ENCODE measurements at regions not wholly inside any gene's neighbourhood (a gene's known extent, or its start where the extent isn't known, plus 50 kb on each side); places are given as distances from the start of the nearest gene placed in this dataset.
A peak's percentile ranks its signal among the peaks of the same experiment; 100 is the strongest.

DNA sequence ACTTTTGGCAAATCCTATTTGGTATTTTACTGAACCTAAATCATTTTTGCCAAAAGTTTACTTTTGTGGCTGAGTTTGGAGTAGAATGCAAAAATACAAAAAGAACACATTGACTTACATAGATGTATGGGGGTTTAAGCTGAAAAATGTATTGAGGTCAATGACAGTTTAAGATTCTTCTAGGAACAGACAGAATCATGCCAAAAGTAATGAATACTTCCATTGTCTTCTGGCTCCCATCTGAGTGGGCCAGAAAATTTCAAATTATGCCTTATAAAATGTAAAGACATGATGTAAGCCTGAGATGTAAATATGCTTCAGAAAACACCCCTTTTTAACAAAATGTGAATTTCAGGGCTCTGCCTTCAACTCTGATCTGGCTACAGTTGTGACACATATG is 375.1 kb upstream of the DPH6 start:
- TF ChIP-seq, protein P1, sequence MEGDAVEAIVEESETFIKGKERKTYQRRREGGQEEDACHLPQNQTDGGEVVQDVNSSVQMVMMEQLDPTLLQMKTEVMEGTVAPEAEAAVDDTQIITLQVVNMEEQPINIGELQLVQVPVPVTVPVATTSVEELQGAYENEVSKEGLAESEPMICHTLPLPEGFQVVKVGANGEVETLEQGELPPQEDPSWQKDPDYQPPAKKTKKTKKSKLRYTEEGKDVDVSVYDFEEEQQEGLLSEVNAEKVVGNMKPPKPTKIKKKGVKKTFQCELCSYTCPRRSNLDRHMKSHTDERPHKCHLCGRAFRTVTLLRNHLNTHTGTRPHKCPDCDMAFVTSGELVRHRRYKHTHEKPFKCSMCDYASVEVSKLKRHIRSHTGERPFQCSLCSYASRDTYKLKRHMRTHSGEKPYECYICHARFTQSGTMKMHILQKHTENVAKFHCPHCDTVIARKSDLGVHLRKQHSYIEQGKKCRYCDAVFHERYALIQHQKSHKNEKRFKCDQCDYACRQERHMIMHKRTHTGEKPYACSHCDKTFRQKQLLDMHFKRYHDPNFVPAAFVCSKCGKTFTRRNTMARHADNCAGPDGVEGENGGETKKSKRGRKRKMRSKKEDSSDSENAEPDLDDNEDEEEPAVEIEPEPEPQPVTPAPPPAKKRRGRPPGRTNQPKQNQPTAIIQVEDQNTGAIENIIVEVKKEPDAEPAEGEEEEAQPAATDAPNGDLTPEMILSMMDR (IDR thresholded peaks at IDR 0.05; ENCODE audit: insufficient read depth, low read length, poor library complexity, severe bottlenecking): no peak
- no peak for DNase-seq (ENCODE audit: low read depth)
- no peaks in the 10 kb centered on the region for H3K27me3 ChIP-seq (ENCODE audit: control insufficient read depth, insufficient read depth, low read length)
- no peaks in the 10 kb centered on the region for H3K36me3 ChIP-seq (ENCODE audit: control insufficient read depth, insufficient read depth, low read length)
- no peak overlapping the region for H3K4me3 ChIP-seq (ENCODE audit: low read depth, low read length)

DNA sequence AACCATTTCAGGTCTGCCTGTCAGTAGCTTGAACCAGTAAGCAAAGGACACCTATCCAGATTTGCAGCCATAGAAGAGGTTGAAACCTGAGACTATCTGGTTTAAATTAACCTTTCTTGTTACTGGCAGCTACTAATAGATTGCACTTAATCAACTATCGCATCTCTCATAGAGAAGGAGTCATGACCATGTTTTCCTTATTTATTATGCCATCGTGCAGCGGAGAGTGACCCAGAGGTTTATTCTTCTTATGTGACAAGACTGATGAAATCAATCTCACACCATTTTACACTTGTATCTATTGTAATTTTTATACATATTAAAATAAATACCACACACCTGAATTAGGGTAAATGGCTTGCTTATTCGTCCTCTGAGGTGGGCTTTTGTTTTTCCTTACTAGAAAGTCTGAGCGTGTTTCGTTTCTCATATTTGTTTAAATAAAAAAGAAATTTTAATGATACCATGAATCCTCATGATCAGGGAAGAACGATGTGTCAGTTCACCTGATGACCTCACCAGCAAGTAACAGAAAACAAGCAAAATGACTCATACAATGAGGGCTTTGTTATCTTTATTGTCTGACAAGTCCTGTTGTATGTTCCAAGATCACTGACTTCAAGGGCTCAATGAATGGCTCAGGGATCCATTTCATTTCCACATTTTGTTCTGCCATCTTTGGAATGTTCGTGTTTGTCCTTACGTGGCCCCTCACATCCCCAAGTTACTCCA is 379.5 kb upstream of the DPH6 start:
- TF ChIP-seq, protein P1 (IDR thresholded peaks at IDR 0.05; ENCODE audit: insufficient read depth, low read length, poor library complexity, severe bottlenecking): no peak

DNA sequence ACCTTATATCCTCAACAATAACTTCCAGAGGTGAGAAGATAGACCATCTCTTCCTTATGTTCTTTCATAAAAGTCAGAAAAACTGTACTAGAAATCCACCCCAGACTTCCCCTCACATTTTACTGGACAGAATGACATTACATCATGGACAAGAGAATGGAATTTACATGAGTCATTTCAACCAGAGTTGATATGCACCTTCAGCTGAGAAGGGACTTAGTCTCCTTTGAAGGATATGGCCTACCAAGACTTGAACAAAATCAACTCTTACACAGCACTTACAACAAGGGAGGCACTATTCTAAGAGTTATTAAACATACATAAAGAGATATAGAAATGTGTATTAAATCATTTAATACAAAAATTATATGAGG is 380.0 kb upstream of the DPH6 start:
- no peak overlapping the region for H3K4me3 ChIP-seq (ENCODE audit: low read depth, low read length)
- H3K27me3 ChIP-seq (ENCODE audit: control insufficient read depth, insufficient read depth, low read length): no peaks in the 10 kb centered on the region
- TF ChIP-seq, protein P1 (IDR thresholded peaks at IDR 0.05; ENCODE audit: insufficient read depth, low read length, poor library complexity, severe bottlenecking): no peak
- no peaks in the 10 kb centered on the region for H3K36me3 ChIP-seq (ENCODE audit: control insufficient read depth, insufficient read depth, low read length)
- no peak for DNase-seq (ENCODE audit: low read depth)

More for the DNA sequence above, 379.5 kb upstream of the DPH6 start:
- DNase-seq (ENCODE audit: low read depth): peak; percentile 28
- Histone ChIP-seq H3K4me3 (ENCODE audit: low read depth, low read length) (no peak overlapping the region), H3K27me3 (ENCODE audit: control insufficient read depth, insufficient read depth, low read length) (no peaks in the 10 kb centered on the region), H3K36me3 (ENCODE audit: control insufficient read depth, insufficient read depth, low read length) (no peaks in the 10 kb centered on the region)

DNA sequence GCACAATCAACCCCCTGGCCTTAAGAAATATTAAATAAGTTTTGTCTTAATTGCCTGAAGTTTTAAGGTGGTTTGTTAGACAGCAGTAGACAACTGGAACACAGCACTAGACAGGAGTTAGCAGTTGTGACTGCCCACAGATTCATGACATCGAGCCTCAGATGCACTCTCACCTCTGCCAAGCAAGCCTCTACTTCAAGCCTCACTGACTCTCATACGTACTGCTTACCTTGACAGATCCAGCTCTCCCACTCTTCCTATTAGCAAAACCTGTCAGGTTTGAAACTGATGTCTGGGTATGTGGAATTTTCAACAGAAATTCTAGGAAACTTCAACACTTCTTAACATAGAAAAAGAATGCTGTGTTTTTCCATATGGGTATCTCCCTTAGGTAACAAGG is 382.9 kb upstream of the DPH6 start:
- H3K27me3 ChIP-seq (ENCODE audit: control insufficient read depth, insufficient read depth, low read length): no peaks in the 10 kb centered on the region
- TF ChIP-seq, protein P1 (IDR thresholded peaks at IDR 0.05; ENCODE audit: insufficient read depth, low read length, poor library complexity, severe bottlenecking): no peak
- no peak for DNase-seq (ENCODE audit: low read depth)
- H3K4me3 ChIP-seq (ENCODE audit: low read depth, low read length): no peak overlapping the region
- no peaks in the 10 kb centered on the region for H3K36me3 ChIP-seq (ENCODE audit: control insufficient read depth, insufficient read depth, low read length)

DNA sequence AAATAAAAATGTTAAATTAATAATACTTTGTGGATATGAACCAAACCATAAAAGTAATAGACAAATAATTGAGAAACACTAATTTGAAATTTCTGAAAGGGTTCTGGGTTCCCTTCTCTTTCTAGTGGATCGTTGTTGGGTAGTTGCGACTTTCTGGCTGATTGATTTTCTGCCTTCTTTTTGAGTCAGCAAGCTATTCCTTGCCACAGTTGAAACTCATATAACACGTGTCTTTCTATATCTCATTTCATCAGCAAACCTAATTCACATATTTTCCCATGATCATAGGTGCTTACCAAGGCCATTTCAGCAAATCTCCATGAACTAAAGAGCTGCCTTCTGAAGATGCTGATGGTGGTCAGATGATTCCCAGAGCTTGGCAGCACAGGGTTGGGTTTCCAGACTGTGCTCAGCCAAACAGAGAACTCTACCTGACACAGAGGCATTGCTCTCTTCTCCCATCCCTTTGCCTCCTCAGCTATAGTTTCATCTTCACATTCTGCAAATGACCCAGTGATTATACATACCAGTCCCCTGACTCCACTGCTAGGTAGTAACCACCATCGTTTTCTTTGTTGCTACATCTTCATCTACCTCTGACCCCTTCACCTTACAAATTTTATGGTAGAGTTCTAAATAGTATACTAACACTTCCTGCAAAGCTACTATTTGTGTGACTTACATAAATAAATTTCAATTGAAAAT is 383.9 kb upstream of the DPH6 start:
- H3K27me3 ChIP-seq (ENCODE audit: control insufficient read depth, insufficient read depth, low read length): no peaks in the 10 kb centered on the region
- TF ChIP-seq, protein P1 (IDR thresholded peaks at IDR 0.05; ENCODE audit: insufficient read depth, low read length, poor library complexity, severe bottlenecking): no peak
- H3K4me3 ChIP-seq (ENCODE audit: low read depth, low read length): no peak overlapping the region
- DNase-seq (ENCODE audit: low read depth): no peak
- no peaks in the 10 kb centered on the region for H3K36me3 ChIP-seq (ENCODE audit: control insufficient read depth, insufficient read depth, low read length)
